Cerebellar cortex (tissue), 1 donor: ENCODE measurements at regions not wholly inside any gene's neighbourhood (a gene's known extent, or its start where the extent isn't known, plus 50 kb on each side); places are given as distances from the start of the nearest gene placed in this dataset.

ENCODE experiments used
- DNase-seq: peaks from one replicate; pipeline ENCODE4 v3.0.0-alpha.2; 2015; ENCODE audit warnings: low spot score

GRCh38 chr7:25632616-25633015, 404.3 kb upstream of the NPVF start:
- no peak for DNase-seq

DNA sequence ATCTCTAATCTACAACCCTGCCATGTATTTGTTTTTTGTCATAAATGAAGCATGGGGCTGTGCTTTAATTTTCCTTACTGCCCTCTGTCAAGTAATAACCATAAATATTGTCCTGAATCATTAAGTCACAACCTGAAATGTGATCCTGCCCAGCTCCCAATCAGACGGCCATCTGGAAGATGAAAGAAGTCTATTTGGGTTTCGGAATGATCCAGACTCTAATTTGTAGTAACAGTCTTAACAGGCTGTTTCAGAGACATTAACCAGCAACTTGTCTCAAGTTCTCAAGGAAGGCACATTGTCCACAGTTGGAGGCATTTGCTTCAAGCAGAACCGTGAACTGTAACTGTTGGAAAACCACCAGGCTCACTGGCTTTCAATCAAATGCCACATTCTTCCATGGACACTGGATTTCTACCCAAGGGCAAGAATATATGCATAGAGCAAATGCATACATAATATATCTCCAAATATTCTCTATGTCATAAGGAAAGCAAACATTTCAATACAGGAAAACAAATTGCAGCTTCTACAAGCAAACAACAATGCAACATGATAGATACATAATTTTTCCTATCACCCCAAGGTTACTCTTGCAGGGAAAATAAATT, 405.2 kb upstream of the NPVF start:
- DNase-seq: no peak

DNA sequence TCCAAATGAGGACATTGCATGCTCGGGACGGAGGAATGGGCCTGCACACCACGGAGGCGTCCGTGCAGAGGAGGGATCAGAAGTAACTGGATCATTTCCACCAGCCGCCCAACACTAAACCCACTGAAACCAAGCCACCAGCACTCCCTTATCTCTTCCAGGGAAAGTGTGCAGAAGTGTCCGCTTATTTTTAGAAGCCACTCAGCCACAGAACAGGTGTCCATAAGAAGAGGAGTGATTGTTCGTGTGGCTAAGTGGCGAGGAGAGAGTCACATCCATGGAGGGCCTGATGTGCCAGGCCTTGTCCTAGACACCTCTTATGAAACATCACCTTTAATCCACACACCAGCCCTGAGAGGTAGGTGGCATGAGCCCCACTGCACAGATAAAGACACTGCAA, 407.9 kb upstream of the NPVF start:
- DNase-seq: no peak

- no peak for DNase-seq
Observed at GRCh38 chr7:25636871-25637283, 408.6 kb upstream of the NPVF start.

GRCh38 chr7:25638068-25638467, 409.8 kb upstream of the NPVF start:
- DNase-seq: no peak

DNA sequence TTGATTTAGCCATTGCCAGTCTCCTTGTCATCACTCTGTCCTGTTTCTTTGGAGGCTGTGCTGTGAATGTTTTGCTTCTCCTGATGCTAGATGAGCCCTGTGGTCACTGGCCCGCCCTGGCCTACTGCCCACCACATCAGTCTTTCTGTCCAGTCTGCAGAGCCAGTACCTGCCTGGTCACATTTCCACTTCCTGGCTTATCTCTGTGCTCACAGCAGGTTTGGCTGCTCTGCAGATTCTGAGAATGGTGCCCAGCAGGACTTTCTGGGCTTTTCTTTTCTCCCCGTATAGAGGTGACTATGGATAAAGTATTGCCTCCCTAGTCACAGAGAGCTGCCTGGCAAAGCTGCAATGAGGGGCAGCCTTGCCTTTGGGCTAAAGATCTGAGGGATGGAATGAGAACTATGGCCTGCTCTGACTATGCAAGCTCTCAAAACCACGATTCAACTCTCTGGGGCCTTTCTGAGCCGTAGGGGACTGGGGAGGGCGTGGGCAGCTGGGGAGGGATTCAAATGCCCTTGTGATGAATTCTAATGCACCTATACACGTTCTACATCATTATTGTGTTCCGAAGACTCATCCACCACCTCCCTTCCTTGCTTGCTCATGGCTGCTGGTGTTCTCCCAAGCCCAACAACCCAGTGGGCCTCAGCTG, 410.4 kb upstream of the NPVF start:
- DNase-seq: no peak

DNA sequence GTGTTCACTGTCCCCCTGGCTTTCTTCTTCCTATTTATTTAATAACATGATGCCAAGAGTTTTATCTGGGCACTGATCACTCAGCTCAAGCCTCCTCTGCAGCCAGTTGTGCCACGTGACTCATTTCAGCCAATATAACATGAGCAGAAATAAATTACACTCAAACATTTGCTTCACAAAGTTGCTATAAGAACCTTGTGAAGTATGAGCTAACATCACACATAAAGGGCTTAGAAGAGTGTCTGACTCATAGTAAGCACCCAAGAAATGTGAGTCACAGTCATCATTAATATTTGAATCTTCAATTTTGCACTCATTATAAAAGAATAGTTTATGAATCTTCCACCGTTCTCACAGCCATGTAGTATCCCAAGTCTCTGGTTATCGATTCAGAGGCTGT, 414.6 kb upstream of the NPVF start:
- DNase-seq: no peak

DNA sequence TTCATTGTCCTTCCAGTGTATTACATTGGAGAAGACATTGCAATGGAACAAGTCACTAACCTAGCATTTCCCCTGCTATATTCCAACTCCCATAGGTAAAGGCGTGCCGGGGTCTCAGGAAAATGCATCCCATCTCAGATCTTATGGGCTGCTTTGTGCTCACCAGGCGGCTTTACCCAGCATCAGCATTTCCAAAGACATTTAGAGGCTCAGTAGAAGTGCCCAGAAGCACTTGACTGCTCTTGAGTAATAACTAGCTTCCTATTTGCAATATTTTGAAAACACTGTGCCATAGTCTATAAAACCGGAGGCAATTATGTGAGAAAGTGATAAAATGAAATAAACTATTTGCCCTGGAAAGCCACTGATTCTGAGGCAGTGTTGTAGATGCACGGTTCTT, 415.0 kb upstream of the NPVF start:
- DNase-seq: no peak

- no peak for DNase-seq
Observed at GRCh38 chr7:25643770-25644394, 415.6 kb upstream of the NPVF start.

GRCh38 chr7:25646726-25647413, 418.6 kb upstream of the NPVF start:
- no peak for DNase-seq

GRCh38 chr7:25647872-25648271, 419.6 kb upstream of the NPVF start:
- no peak for DNase-seq

DNA sequence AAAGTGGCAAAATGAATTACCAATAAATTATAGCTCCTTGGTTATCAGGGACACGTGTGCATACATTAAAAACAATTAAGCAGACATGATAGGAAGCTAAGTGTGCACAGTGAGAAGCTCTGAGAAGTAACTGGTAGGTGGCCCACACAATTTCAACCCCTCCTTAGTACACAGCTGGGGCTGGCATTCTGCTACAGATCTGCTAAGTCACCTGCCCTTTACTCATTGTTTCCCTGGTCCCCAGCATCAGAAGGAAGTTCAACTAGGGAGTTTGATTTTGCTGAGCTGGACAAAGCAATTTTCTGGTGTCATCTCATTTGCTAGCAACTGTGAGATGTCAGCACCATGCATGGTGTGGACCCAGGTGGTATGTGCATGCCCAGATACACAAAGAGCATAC, 424.1 kb upstream of the NPVF start:
- no peak for DNase-seq

GRCh38 chr7:25653384-25653783, 425.1 kb upstream of the NPVF start:
- DNase-seq: no peak

GRCh38 chr7:25656071-25656470, 427.8 kb upstream of the NPVF start:
- no peak for DNase-seq

DNA sequence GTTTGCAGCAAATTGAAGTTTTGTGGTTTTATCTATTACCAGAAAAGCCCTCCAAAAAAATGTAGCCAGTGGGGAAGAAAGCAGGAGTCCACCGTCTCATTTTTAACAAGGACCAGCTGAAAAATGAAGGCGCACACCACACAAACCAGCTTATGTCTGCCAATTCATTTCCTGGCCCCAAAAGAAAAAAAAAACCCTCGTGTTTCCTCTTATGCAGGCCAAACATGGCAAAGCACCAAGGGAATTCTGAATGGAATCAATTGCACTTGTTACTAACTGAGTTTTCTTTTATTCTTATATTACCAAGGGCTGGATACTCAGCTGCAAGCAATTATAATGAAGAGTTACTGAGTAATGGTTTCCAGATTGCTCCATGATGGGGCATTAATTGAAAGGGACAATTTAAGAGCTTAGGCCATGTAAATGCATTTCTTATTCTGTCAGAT, 428.3 kb upstream of the NPVF start:
- DNase-seq: peak; percentile 23

DNA sequence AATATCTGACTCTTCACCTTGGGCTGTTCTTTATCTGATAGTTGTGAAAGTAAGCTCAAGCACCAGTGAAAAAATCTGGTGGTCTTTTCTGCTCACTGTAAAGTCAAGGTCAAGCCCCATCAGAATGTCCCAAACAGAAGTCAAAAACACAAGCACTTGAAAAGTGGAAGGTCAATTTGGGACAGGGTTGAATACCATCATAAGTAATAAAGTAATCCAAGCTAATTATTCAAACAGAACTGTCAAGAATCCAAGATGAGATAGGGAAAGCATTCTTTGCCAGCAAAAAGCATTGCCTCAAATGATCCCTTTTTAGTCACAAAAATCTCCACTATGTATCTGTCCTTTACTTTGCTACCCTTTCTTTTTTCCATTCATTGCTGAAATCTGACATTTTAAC, 430.1 kb upstream of the NPVF start:
- DNase-seq: no peak

DNA sequence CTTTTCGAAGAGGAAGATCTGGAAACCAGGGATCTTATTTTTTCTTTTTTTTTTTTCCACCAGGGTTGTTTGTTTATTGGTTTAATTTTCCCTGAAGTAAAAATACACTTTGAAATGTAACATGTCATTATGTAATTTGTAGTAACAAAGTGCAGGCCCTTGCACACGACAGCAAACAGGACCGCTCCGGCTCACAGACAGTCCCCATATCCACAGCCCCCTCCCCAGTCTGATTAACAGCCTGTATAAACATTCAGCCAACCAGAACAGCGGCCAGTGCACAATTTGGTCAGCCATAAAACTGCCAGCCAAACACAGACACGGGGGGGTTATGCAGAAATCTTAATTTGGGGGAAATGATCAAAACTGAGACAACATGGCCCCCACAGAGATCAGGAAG, 431.6 kb upstream of the NPVF start:
- no peak for DNase-seq

GRCh38 chr7:25662841-25663800, 434.8 kb upstream of the NPVF start:
- DNase-seq: no peak

DNA sequence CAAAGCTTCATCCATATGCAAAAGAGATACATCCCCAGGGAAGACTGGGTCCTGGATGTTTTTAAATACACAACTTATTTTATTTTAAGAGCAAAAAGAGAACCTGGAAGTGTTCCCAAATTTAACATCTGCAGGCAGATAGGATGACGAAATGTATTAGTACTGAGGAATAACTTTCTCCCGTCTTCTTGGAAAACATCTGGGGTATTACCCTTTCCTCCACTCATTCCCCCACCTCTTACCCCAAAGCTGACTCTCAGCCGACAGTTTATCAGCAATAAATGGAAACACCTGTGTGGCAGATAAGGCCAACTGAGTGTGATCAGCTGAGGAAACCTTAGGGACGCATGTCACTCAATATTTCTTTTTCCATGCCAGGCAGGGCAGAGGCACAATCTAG, 435.6 kb upstream of the NPVF start:
- no peak for DNase-seq

DNA sequence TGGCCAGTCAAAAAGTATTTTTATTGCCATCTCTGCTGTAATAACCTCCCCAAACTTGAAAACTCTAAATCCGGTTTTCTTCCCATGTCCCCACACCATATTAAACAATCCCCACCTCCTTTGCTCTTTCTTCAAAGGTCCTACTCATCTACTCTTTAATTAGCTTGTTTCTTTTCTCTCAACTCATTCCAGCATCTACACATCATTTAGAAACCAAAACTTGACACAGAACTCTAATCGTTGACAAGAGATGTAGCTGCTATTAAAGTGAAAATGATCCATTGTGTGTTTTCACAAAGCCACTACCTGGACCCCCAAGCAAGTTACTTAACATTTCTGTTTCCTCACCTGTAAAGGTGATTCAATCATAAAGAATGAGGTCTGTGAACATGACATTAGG, 436.3 kb upstream of the NPVF start:
- DNase-seq: no peak

DNA sequence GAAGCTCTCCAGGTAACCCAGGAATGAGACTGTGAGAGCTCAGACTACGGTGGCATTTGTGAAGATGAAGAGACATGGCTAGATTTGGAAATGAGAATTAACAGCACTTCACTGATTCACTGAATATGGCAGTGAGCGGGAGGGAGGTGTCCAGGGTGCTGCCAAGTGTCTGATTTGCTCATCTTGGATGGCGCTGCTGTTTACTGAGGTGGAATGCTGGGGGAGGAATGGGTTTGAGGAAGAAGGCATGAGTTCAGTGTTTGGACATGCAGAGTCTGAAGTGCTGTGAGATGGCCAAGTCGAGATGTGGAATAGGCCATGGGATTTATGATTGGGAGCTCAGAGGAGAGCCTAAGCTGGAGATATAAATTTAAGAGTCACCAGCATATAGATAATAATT, 437.1 kb upstream of the NPVF start:
- no peak for DNase-seq
